ENCODE measurements at regions not wholly inside any gene's neighbourhood (a gene's known extent, or its start where the extent isn't known, plus 50 kb on each side); places are given as distances from the start of the nearest gene placed in this dataset.

DNA sequence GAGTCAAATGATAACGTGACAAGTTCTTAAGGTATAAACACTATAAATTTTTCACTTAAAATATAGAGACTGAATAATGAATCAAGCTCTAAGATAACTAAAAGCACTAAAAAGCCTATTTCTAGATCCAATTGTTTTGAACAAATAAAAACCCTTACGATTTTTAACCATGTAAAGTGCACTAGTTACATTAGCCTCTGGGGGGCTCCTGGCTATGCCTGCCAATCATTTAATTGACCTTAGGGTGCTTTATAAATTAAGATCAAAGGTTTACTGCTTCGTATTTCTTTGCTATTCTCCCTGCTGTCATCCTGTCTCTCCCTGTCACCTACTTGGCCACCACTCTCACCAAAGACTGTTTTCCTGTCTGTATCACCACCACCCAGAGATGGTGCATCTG lies 133.4 kb downstream of the ESM1 start:
- DNase-seq (ENCODE audit: low read depth), result no peak

DNA sequence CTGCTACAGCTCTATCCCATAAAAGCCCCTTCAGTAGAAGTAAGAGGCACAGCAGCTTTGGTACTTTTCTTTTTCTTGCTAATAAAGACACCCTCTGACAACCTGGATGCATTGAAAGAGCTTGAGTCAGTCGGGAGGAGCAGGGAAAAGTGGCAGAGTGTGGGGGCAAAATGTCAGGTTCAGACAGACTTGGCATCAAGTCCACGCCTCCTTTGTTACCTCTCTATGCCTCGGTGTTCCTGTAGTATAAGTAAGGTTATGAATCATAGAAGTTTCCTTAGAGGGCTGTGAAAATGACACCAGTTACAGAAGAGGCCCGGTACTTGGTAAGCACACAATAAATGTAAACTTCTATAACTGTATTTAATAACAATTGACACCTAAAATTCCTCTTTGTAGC lies 133.9 kb downstream of the ESM1 start:
- no peak for DNase-seq (ENCODE audit: low read depth)

DNA sequence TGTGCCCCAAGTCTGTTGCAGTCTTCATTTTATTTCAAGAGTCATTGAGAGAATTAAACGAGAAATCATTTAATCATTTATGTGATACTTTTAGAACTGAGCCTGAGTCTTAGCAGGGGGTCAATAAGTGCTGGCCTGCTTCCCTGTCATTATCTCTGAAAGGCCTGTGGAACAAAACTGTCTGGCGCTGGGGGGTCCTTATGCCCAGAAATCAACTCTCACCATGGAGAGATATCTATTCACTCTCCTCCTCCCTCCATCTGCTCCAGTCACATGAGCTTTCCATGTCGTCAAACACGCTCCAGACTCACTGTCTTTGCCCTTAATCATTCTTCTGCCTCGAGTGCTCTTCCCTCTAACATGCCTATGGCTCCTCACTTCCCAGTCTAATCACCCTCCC lies 136.8 kb downstream of the ESM1 start:
- DNase-seq (ENCODE audit: low read depth), result no peak

DNA sequence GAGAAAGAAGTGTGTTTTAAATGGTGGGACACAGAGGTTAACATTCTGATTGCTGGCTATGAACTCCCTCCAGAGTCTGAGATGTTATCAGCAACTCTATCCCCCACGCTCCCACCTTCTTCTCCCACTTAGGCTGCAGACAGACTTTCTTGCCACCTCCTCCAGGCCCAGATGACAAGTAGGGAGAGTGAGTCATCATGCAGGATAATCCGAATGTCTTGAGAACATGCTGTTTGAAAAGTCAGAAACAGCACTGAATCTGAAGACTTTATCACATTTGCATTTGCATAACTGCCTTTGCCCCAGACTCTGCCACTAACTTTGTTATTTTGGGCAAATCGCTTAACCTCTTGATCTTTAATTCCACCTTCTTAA lies 139.8 kb downstream of the ESM1 start:
- DNase-seq (ENCODE audit: low read depth), result no peak

DNA sequence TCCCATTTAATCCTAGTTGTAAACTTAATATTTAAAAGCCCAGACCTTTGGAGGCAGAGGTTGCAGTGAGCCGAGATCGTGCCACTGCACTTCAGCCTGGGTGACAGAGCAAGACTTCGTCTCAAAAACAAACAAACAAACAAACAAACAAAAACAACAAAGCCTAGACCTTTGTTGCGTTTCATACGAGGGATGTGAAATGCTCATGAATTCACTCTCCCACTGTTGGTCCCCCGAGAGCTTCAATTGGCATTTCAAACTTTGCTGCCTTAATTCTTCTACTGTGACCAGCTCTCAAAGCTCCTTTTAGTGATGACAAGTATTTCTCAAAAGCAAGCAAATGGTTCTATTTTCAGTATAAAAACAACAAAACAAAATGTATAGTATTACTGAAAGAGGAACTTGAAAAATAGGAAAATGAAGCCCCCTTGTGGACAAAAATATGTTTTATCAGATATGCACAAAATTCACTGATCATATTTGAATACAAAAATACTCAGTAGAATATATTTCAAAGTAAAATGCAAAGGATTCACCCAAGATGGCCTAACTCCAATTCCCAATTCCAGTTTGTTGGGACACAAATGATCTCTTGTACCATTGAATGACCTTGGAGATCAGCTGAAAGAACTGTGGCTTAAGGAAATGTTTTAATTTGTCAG lies 140.4 kb downstream of the ESM1 start:
- DNase-seq (ENCODE audit: low read depth), result no peak

DNA sequence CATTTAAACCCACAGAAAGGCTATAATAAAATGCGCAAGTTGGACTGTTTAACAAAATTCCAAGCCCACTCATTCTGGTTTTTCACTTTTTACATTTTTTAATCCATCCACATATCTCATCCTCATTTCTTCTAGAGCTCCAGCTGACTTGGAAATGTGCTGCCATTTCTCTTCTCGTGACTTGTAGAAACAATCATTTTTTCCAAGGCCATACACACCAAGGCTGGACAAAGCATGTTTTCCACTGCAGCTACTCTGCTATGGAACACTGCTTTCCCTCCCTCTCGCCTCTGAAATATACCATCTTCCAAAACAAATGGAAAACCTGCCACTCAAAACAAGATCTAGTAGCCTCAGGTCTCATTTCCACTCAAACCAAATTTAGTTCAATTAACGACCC lies 141.1 kb downstream of the ESM1 start:
- DNase-seq (ENCODE audit: low read depth), result no peak

DNA sequence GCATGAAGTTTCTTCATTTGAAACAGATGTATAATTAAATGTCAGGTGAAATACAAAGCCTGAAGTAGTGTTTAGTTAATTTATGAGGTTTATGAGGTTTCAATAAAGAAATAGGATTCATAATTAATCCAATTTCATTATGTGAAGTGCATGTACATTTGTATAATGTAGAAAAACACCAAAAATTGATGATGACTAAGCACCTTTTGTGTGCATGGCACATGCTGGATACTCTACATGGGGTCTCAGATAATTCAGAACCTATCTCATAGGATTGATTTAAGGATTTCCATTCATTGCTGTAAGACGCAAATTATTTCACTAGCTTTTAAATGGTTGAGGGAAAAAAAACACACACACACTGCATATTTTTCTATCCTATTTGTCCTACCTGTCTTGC lies 143.9 kb downstream of the ESM1 start:
- no peak for DNase-seq (ENCODE audit: low read depth)

DNA sequence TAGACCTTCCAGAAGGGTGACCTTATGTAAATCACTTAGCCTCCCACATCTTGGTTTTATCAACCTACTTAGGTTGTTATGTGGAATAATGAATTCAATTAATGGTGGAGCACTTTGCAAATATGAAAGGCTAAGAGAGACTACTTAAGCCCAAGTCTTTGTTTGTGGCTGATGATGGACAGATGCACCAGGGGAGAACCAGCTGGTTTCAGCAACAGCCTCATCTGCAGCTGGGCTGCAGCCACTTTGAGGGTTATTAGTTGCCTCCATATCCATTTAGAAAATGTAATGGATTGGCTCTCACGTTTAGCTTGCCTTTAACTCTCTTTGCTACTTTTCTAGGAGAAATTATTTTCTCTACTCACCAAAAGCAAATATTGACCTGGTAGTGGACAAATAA lies 146.6 kb downstream of the ESM1 start:
- DNase-seq (ENCODE audit: low read depth), result no peak

DNA sequence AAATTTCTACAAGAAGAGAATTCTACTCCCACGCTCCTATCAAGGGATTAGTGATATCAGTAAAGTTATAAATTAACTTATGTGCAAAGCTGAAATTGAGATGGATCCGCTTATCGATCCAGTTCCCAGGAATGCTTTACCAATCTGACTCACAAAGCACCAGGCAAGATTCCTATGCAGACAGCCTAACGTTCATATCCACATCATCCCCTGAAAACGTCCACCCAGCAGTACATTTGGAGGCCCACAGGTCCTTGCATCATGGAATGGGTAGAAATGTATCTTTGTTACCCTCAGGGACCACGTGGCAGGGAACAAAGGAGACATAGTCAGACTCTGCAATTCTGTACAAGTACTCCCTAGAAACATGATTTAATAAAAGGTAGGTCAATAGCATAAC lies 147.4 kb downstream of the ESM1 start:
- no peak for DNase-seq (ENCODE audit: low read depth)

DNA sequence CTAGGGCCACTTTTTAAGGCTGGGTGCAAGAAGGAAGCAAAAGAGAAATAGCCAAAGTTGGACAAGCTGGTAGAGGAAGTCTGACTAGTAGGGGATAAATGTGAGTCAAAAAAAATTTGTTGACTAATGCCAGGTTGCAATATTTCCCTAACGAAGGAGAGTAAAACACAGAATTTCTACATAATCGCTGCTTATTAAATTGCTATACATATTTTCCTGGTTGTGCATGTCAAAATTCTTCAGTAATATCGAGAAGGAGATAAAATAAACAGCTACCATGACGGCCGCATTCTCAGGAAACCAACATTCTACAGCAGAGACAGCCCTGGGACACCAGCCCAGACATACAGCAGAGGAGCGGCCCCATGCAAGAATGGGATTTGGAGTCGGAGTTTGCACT lies 148.3 kb downstream of the ESM1 start:
- no peak for DNase-seq (ENCODE audit: low read depth)

DNA sequence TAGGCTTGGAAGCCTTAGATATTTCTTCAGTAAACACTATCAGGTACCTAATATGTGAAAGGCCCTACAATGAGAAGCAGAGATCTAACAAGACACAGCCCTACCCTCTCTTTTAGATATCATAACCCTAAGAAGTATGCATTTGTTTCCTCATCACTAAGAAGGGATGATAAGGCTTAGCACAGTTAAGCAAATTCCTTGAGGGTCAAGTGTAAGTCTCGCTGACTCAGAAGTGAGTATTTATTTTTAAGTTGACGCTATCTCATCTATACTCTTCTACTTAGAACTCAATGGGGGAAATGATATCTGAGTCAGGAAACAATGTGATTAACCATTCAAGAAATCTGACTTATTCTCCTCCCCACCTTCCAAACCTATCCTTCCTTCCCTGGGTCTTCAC lies 149.7 kb downstream of the ESM1 start:
- no peak for DNase-seq (ENCODE audit: low read depth)

DNA sequence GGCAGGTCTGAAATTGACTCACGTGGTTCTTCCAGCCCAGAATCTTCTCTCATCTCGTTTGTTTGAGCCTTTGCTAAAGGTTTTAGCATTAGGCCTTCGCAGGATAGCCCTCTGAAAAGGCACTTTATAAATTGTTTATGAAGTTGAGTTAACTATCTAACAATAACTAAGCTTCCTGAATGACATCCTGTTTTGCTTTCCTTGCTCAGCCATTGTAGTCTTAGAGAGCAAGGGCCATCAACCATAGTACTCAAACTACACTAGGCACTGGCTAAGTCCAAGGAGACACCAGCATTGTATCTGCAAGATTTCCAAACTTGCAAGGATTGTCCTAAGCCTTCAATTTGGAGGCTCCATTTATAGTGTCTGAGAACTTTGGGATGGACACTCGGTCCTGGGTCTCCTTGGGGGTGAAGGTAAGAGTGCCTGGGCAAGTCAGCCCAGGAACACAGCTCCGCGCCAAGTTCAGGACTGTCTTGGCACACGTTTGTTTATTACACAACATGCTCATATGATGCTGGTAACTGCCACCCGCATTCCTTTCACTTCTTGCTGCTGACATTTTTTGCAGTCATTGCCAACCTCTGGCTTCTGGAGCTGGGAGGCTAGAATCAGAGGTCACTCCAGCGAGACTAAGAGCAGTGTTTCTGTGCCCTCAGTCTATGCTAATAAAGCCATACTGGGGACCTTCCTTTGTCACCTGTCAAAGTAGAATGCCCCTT lies 151.1 kb downstream of the ESM1 start:
- DNase-seq (ENCODE audit: low read depth), result no peak

DNA sequence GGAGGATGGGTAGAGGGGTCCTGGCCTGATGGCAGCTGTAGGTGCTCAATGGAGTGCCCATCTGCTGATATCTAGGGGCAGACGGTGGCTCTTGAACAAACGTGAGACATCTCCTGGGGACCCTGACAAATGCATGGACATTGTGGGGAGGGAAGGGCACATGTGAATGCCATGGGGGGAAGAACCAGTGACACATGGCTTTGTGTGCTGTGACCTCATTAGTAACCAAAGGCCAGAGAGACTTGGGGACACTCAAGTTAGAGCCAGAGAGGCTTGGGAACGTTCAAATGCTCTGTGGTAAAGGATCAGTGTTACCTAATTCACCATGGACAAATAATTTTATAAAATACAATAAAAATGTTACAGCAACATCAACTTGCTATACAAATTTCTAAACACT lies 151.8 kb downstream of the ESM1 start:
- no peak for DNase-seq (ENCODE audit: low read depth)

DNA sequence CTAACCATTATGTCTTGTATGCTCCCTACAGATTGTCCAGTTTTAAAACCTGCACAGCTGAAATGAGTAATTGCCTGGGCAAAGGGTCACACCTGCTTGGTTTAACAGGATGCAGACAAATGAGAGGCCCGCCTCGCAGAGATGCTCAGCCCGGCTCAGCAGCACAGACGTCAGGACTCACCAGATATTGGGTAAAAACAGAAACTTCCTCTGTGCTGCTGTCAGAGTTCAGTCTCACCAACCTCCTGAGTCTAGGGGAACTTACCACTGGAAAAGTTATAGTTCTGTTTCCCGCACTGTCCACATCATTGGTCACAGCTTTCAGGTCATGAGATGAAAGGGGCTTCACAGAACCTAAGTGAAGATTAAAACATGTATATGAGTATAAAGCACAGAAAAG lies 152.5 kb downstream of the ESM1 start:
- no peak for DNase-seq (ENCODE audit: low read depth)

DNA sequence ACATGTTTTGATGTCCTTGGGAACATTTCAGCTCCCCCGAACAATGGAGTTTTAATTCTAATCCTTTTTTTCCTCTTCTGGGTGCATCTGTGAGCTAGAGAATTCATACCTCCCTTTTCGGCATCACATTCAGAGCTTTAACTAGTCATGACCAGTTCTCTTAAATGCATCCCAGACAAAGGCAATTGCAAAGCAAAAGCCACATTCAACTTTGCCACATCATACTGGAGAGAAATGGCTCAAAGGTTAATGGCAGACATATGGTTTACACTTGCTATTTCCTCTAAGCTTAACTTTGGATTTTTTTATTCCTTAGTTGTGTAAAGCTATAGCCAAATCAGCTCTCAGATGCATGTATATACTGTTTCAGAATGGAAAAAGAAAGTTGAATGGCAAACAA lies 153.3 kb downstream of the ESM1 start:
- no peak for DNase-seq (ENCODE audit: low read depth)

DNA sequence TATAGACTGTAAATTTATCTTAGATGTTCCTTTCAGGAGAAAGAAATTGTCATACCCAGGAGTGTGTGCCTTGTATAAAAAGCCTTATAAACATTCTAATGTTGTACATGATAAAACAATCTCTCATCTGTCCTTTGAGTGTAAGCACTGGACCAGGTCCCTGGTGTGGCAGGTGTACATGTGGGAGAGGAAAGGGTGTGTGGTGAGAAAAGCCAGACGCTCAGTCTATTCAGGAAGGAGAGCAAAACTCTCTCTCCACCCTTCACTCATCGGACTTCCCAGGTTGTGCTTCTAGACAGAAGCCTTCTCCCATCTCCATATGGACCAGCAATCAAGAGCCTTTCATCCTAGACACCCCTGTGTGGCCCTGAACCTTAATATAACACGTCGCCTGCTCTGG lies 154.2 kb downstream of the ESM1 start:
- DNase-seq (ENCODE audit: low read depth), result no peak

DNA sequence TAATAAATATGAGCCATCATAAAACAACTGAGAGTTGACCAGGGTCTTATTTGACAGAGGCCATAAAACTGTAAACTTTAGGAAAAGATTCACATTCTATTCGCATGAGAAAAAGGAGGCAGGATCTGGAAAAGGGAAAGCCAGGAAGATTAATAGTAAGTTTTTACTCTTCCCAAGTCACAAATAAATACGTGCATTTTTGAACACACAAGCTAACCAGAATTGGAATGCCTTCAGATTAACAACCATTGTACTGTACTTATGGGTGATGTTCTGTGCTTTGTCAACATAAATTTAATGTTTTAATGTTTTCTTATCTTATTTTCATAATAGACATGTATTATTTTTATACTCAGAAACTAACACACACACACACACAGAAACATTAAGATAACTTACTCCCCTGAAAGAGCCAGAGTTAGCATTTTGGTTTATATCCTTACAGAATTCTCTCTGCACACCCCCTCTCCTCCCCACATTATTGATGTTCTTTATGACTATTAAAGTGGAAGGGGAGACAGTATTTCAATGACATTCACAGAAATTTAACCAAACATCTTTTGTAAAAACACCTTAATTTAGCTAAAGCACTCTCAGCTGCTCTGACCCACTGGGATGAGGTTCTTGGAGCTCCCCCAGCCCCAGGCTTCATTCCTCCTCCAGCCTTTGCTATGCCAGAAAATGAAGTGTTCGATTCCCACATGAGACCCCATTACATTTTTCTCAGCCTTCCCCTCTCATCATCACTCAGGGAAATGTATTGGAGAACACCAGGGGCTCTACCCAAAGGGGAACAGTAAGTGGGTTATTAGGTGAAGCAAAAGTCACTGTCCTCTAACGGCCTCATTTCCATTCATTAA lies 155.5 kb downstream of the ESM1 start:
- DNase-seq (ENCODE audit: low read depth), result no peak

DNA sequence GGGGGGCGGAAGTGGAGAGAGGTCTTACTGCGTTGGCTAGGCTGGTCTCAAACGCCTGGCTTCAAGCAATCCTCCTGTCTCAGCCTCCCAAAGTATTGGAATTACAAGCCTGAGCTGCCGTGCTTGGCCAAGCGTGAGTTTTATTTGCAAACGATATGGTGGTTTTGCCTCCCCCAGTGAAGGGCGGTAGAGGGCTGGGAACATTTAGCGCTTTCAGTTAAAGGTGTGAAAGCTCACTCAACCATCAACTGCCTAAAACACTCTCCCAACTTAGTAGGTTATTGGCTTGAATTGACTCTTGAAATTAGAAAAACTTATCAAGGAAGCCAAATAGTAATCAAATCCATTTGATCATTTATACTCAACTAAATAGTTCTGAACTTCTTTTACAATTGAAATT lies 156.3 kb downstream of the ESM1 start:
- DNase-seq (ENCODE audit: low read depth), result no peak

DNA sequence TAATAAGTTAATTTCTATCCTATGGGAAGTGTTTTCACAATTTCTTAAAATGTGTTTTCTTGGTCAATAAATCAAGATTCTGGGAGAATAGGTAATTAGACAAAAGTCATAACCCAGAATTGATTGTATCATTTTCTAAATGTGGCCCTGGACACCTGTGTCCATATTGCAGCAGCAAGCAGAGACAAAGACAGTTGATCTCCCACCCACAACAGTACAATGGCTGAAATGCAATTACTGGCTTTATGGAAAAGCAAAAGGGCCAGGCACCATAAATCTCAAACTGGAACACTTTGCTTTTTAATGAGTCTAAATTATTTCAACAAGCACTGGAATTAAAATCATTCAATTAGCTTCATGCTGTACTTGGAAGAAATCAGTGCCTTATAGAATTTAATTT lies 157.2 kb downstream of the ESM1 start:
- no peak for DNase-seq (ENCODE audit: low read depth)

DNA sequence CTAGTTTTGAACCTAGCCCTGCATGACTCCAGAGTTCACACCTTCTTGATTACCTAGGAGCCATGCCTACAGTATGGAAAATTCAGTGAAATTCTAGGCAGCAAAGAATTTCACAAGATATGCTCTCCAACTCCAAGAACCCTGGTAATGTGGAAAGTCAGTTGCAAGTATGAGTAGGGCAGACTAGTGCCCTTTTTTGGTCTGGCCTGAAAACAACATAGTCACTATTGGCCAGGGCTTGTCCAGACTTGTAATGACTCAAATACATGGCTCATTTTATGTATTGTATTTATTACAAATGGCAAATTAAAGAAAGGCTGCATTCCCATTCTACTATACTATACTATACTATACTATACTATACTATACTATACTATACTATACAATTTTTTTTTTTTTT lies 160.4 kb downstream of the ESM1 start:
- DNase-seq (ENCODE audit: low read depth), result no peak

DNA sequence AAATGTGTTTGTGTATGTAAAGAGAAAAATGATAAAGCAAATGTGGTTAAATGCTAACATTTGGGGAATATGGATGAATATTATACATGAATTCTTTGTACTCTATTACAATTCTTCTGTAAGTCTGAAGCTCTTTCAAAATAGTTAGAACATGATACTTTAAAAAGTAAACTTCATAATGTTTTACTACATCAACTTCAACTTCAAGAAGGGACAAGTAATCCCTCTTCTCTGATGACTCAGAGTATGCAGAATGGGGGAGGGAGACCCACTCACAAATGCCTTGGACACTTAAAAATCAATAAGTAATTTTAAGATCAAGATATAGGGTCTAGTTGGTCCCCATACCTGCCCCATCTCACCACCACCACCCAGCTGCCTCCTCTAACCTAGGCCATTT lies 162.4 kb downstream of the ESM1 start:
- DNase-seq (ENCODE audit: low read depth), result no peak

DNA sequence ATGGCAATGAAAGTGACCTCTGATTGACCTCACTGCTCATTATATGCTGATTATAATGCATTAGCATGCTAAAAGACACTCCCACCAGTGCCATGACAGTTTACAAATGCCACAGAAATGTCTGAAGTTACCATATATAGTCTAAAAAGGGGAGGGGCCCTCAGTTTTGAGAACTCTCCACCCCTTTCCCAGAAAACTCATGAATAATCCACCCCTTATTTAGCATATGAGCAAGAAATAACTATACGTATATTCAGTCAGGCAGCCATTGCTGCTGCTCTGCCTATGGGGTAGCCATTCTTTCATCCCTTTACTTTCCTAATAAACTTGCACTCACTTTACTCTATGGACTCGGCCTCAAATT lies 163.1 kb downstream of the ESM1 start:
- no peak for DNase-seq (ENCODE audit: low read depth)
